IMR-90 (cell line): ENCODE measurements at regions not wholly inside any gene's neighbourhood (a gene's known extent, or its start where the extent isn't known, plus 50 kb on each side); places are given as distances from the start of the nearest gene placed in this dataset.

Experiments used
- ATAC-seq: fragments of 200-7000 bp; cut with Tn5 transposase; 2 replicates; pipeline ENCODE4 v1.9.1; 2020; ENCODE audit warnings: low read depth, mild to moderate bottlenecking, moderate library complexity
- BruUV-seq: library from RNA; stranded (reverse); fragments of 400-500 nt; replicated peaks from 2 replicates; lab custom pipeline; 2021; lab: Mats Ljungman, UMichigan
- CTCF ChIA-PET: fragments of 300-600 bp; formaldehyde crosslinking; extraction: SDS; loops from one replicate; lab custom pipeline; 2021; ENCODE audit warnings: antibody characterized with exemption; lab: Yijun Ruan, JAX
- POLR2A ChIA-PET: fragments of 300-600 bp; sonication (Branson Sonifier 250); formaldehyde crosslinking; loops from one replicate; lab custom pipeline; 2022; ENCODE audit warnings: antibody characterized with exemption; ENCODE audit not compliant: unreplicated experiment; lab: Charles Lee
- DNase-seq: peaks from one replicate; pipeline ENCODE4 v3.0.0; 2013
- H2AFZ ChIP-seq: replicated peaks from 2 replicates; pipeline ENCODE3; 2013; ENCODE audit warnings: low read length, mild to moderate bottlenecking; ENCODE audit not compliant: poor library complexity
- H2AK5ac ChIP-seq: 2 replicates; pipeline ENCODE4 v1.6.1; 2013; ENCODE audit warnings: low read depth, low read length, inconsistent platforms
- H2AK9ac ChIP-seq: replicated peaks from 2 replicates; pipeline ENCODE3; 2013; ENCODE audit warnings: mild to moderate bottlenecking, low read depth, low read length, moderate library complexity; ENCODE audit not compliant: poor library complexity
- H2BK120ac ChIP-seq: 2 replicates; pipeline ENCODE4 v1.6.1; 2013; ENCODE audit warnings: low read depth, low read length, inconsistent platforms
- H2BK15ac ChIP-seq: 3 replicates; pipeline ENCODE4 v1.6.1; 2013; ENCODE audit warnings: low read depth, low read length, inconsistent platforms
- H2BK20ac ChIP-seq: 2 replicates; pipeline ENCODE4 v1.6.1; 2013; ENCODE audit warnings: low read depth, mild to moderate bottlenecking, inconsistent platforms, low read length, moderate library complexity
- H2BK5ac ChIP-seq: 2 replicates; pipeline ENCODE4 v1.6.1; 2013; ENCODE audit warnings: mild to moderate bottlenecking, low read depth, low read length, inconsistent platforms; ENCODE audit not compliant: poor library complexity, severe bottlenecking
- H3K14ac ChIP-seq: replicated peaks from 2 replicates; pipeline ENCODE4 v1.6.1; 2013; ENCODE audit warnings: low read depth, low read length, inconsistent platforms
- H3K18ac ChIP-seq: 2 replicates; pipeline ENCODE4 v1.6.1; 2013; ENCODE audit warnings: low read depth, low read length, control low read depth
- H3K23ac ChIP-seq: 2 replicates; pipeline ENCODE4 v1.6.1; 2013; ENCODE audit warnings: low read depth, low read length, inconsistent platforms
- H3K27ac ChIP-seq: 2 replicates; pipeline ENCODE4 v1.5.1; 2013; ENCODE audit warnings: mild to moderate bottlenecking, control low read depth, low read length; ENCODE audit not compliant: insufficient read depth
- H3K27me3 ChIP-seq: 2 replicates; pipeline ENCODE4 v1.6.1; 2013; ENCODE audit warnings: low read length; ENCODE audit not compliant: control insufficient read depth, insufficient read depth
- H3K36me3 ChIP-seq: 2 replicates; pipeline ENCODE4 v1.6.1; 2013; ENCODE audit warnings: low read length, mixed read lengths; ENCODE audit not compliant: control insufficient read depth, insufficient read depth
- H3K4ac ChIP-seq: 2 replicates; pipeline ENCODE4 v1.6.1; 2013; ENCODE audit warnings: low read depth, low read length, inconsistent platforms
- H3K4me1 ChIP-seq: 2 replicates; pipeline ENCODE4 v1.6.1; 2013; ENCODE audit warnings: low read length, mixed read lengths; ENCODE audit not compliant: control insufficient read depth, insufficient read depth
- H3K4me2 ChIP-seq: 2 replicates; pipeline ENCODE4 v1.6.1; 2013; ENCODE audit warnings: low read depth, mild to moderate bottlenecking, control low read depth, low read length, moderate library complexity
- H3K4me3 ChIP-seq: 2 replicates; pipeline ENCODE4 v1.5.1; 2013; ENCODE audit warnings: low read depth, mild to moderate bottlenecking, control low read depth, low read length, moderate library complexity; ENCODE audit not compliant: insufficient read depth
- H3K56ac ChIP-seq: 2 replicates; pipeline ENCODE4 v1.6.1; 2013; ENCODE audit warnings: low read length, inconsistent platforms; ENCODE audit not compliant: insufficient read depth; ENCODE audit errors: extremely low read depth
- H3K79me1 ChIP-seq, 2 experiments: 2 replicates each; pipeline ENCODE4 v1.6.1; 2013; ENCODE audit warnings: low read length in 2 of 2, inconsistent platforms in 1 of 2, low read depth in 1 of 2
- H3K9ac ChIP-seq: 2 replicates; pipeline ENCODE4 v1.6.1; 2013; ENCODE audit warnings: low read depth, low read length, control low read depth
- H3K9me1 ChIP-seq: 2 replicates; pipeline ENCODE4 v1.6.1; 2013; ENCODE audit warnings: low read length, inconsistent platforms; ENCODE audit not compliant: insufficient read depth
- H3K9me3 ChIP-seq: 2 replicates; pipeline ENCODE4 v1.6.1; 2013; ENCODE audit warnings: low read length; ENCODE audit not compliant: control insufficient read depth, insufficient read depth
- H4K20me1 ChIP-seq: 2 replicates; pipeline ENCODE4 v1.6.1; 2013; ENCODE audit warnings: low read length, inconsistent platforms; ENCODE audit not compliant: insufficient read depth
- H4K5ac ChIP-seq: 2 replicates; pipeline ENCODE4 v1.6.1; 2013; ENCODE audit warnings: mild to moderate bottlenecking, low read depth, low read length, control low read depth
- H4K8ac ChIP-seq, 2 experiments: 2 replicates each; pipeline ENCODE4 v1.6.1; 2013; ENCODE audit warnings: low read depth in 2 of 2, low read length in 2 of 2, control low read depth in 1 of 2, inconsistent platforms in 1 of 2
- H4K91ac ChIP-seq: 2 replicates; pipeline ENCODE4 v1.6.1; 2013; ENCODE audit warnings: low read depth, low read length, inconsistent platforms; ENCODE audit not compliant: insufficient read depth
- BHLHE40 ChIP-seq: fragments of 150-350 bp; IDR thresholded peaks from 2 replicates; pipeline ENCODE4 v1.6.1; 2016; ENCODE audit warnings: mild to moderate bottlenecking, low read depth, low read length
- CEBPB ChIP-seq: IDR thresholded peaks from 2 replicates; pipeline ENCODE4 v1.6.1; 2012; ENCODE audit warnings: low read depth, low read length, improper control_type of control experiment
- CHD1 ChIP-seq: IDR thresholded peaks from 2 replicates; pipeline ENCODE4 v1.6.1; 2012; ENCODE audit warnings: low read depth, low read length, improper control_type of control experiment
- FOS ChIP-seq: fragments of 150-350 bp; IDR thresholded peaks from 2 replicates; pipeline ENCODE4 v1.6.1; 2016; ENCODE audit warnings: low read depth, low read length
- MAFK ChIP-seq: IDR thresholded peaks from 2 replicates; pipeline ENCODE4 v1.6.1; 2012; ENCODE audit warnings: low read depth, low read length, improper control_type of control experiment
- MAZ ChIP-seq: IDR thresholded peaks from 2 replicates; pipeline ENCODE4 v1.6.1; 2012; ENCODE audit warnings: low read depth, mild to moderate bottlenecking, low read length, improper control_type of control experiment, moderate library complexity, borderline replicate concordance
- MXI1 ChIP-seq: IDR thresholded peaks from 2 replicates; pipeline ENCODE4 v1.6.1; 2012; ENCODE audit warnings: low read depth, mild to moderate bottlenecking, low read length, moderate library complexity, borderline replicate concordance
- NFE2L2 ChIP-seq: fragments of 150-350 bp; IDR thresholded peaks from 2 replicates; pipeline ENCODE4 v1.6.1; 2016; ENCODE audit warnings: low read depth, mild to moderate bottlenecking, low read length
- POLR2A ChIP-seq: IDR thresholded peaks from 2 replicates; pipeline ENCODE4 v1.6.1; 2012; ENCODE audit warnings: mild to moderate bottlenecking, low read depth, low read length
- RAD21 ChIP-seq: IDR thresholded peaks from 2 replicates; pipeline ENCODE4 v1.6.1; 2012; ENCODE audit warnings: low read length, improper control_type of control experiment
- RCOR1 ChIP-seq: IDR thresholded peaks from 2 replicates; pipeline ENCODE4 v1.6.1; 2012; ENCODE audit warnings: mild to moderate bottlenecking, low read length, improper control_type of control experiment; ENCODE audit not compliant: insufficient replicate concordance
- RFX5 ChIP-seq: IDR thresholded peaks from 2 replicates; pipeline ENCODE4 v1.8.0; 2012; ENCODE audit warnings: low read depth, mild to moderate bottlenecking, low read length, moderate library complexity
- SMC3 ChIP-seq: fragments of 150-350 bp; IDR thresholded peaks from 2 replicates; pipeline ENCODE4 v1.6.1; 2016; ENCODE audit warnings: low read depth, mild to moderate bottlenecking, antibody characterized with exemption, low read length, moderate library complexity
- WGBS, 2 experiments: methylation state at CpG; one replicate each; pipeline versions ENCODE4 v1.1.5 to v1.1.7; 2013; ENCODE audit warnings: missing lambda C conversion rate in 2 of 2; ENCODE audit not compliant: insufficient read length in 1 of 2; ENCODE audit errors: extremely low coverage in 2 of 2; 5-methylcytosine and 5-hydroxymethylcytosine counted together
- dilution Hi-C: fragments of 300-500 bp; cut with HindIII; formaldehyde crosslinking; loops from one replicate; pipeline ENCODE4 v1.14.3; 2018; ENCODE audit warnings: low sequenced_read_pairs; ENCODE audit not compliant: unreplicated experiment
- in situ Hi-C: fragments of 300-500 bp; cut with MboI; formaldehyde crosslinking; loops from 3 replicates; pipeline ENCODE4 v1.14.3; 2019; ENCODE audit warnings: low sequenced_read_pairs, inconsistent platforms, mixed read lengths
- intact Hi-C: fragments of 100-400 bp; cut with micrococcal nuclease; formaldehyde crosslinking; loops from 2 replicates; pipeline ENCODE4 v1.10.0; 2022
- TF ChIP-seq, protein P1 (sequence below): fragments of 150-350 bp; IDR thresholded peaks from 2 replicates; pipeline ENCODE4 v1.6.1; 2017; ENCODE audit warnings: mild to moderate bottlenecking, antibody characterized with exemption, low read length, low read depth
- TF ChIP-seq, protein P2 (sequence below): fragments of 150-350 bp; IDR thresholded peaks from 2 replicates; pipeline ENCODE4 v1.6.1; 2016; ENCODE audit warnings: low read depth, mild to moderate bottlenecking, low read length, moderate library complexity, borderline replicate concordance
- TF ChIP-seq, protein P3 (sequence below): conservative IDR thresholded peaks from 2 replicates; pipeline ENCODE4 v1.5.1; 2012; ENCODE audit warnings: mild to moderate bottlenecking, low read depth, low read length, improper control_type of control experiment

DNA sequence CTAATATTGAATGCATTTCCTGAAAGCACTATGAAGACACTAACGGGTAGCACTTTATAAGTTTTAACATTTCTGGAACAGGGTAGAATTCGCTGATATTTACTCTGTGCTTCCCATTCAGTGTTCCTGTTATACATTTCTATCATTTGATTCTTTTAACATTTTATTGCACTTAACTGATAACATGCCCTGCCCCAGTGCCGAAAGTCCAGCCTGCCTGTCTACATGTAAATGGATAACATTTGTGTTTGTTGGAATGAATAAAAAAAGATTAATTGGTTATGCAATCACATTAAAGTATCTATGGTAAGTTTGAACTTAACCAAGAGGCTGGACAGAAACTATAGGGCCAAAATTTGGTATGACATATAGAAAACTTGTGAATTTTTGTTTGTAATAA lies 790.5 kb upstream of the TPTE start:
- no peak overlapping the region for H2BK15ac ChIP-seq
- ATAC-seq (no peak), DNase-seq (no peak)
- ChIA-PET POLR2A (no interaction called here), CTCF (no interaction called here)
- no peak overlapping the region for H2AK9ac ChIP-seq
- no peak overlapping the region for H4K5ac ChIP-seq
- WGBS, 2 experiments: 90% methylated on average over 2 of the region's 3 CpGs; no CpG with 5 or more reads in 1 of the 2 experiments
- no peak overlapping the region for H2AK5ac ChIP-seq
- H3K9ac ChIP-seq: no peak overlapping the region
- in situ Hi-C loops (no loop called here), intact Hi-C loops (no loop called here), dilution Hi-C loops (no loop called here)
- H2BK120ac ChIP-seq: no peak overlapping the region
- no peak overlapping the region for H3K18ac ChIP-seq
- H3K23ac ChIP-seq: no peak overlapping the region
- no peak overlapping the region for H3K27ac ChIP-seq
- no peak overlapping the region for H2AFZ ChIP-seq
- no peaks in the 10 kb centered on the region for H3K4me1 ChIP-seq
- H3K79me1 ChIP-seq: no peaks in the 10 kb centered on the region
- no peak overlapping the region for H2BK20ac ChIP-seq
- TF ChIP-seq RAD21 (no peak), CHD1 (no peak), CEBPB (no peak), NFE2L2 (no peak), POLR2A (no peak), MXI1 (no peak), MAZ (no peak), RCOR1 (no peak), MAFK (no peak), SMC3 (no peak), RFX5 (no peak), FOS (no peak), BHLHE40 (no peak)
- TF ChIP-seq, protein P1, sequence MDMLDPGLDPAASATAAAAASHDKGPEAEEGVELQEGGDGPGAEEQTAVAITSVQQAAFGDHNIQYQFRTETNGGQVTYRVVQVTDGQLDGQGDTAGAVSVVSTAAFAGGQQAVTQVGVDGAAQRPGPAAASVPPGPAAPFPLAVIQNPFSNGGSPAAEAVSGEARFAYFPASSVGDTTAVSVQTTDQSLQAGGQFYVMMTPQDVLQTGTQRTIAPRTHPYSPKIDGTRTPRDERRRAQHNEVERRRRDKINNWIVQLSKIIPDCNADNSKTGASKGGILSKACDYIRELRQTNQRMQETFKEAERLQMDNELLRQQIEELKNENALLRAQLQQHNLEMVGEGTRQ: no peak
- TF ChIP-seq, protein P2, sequence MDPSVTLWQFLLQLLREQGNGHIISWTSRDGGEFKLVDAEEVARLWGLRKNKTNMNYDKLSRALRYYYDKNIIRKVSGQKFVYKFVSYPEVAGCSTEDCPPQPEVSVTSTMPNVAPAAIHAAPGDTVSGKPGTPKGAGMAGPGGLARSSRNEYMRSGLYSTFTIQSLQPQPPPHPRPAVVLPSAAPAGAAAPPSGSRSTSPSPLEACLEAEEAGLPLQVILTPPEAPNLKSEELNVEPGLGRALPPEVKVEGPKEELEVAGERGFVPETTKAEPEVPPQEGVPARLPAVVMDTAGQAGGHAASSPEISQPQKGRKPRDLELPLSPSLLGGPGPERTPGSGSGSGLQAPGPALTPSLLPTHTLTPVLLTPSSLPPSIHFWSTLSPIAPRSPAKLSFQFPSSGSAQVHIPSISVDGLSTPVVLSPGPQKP: no peak
- TF ChIP-seq, protein P3, sequence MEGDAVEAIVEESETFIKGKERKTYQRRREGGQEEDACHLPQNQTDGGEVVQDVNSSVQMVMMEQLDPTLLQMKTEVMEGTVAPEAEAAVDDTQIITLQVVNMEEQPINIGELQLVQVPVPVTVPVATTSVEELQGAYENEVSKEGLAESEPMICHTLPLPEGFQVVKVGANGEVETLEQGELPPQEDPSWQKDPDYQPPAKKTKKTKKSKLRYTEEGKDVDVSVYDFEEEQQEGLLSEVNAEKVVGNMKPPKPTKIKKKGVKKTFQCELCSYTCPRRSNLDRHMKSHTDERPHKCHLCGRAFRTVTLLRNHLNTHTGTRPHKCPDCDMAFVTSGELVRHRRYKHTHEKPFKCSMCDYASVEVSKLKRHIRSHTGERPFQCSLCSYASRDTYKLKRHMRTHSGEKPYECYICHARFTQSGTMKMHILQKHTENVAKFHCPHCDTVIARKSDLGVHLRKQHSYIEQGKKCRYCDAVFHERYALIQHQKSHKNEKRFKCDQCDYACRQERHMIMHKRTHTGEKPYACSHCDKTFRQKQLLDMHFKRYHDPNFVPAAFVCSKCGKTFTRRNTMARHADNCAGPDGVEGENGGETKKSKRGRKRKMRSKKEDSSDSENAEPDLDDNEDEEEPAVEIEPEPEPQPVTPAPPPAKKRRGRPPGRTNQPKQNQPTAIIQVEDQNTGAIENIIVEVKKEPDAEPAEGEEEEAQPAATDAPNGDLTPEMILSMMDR: no peak
- H4K91ac ChIP-seq: no peak overlapping the region
- H3K14ac ChIP-seq: no peak overlapping the region
- H4K20me1 ChIP-seq: no peaks in the 10 kb centered on the region
- no TSS peak for BruUV-seq
- H3K9me3 ChIP-seq: peaks cover 14% of the 10 kb centered on the region
- no peak overlapping the region for H3K4me3 ChIP-seq
- no peak overlapping the region for H3K56ac ChIP-seq
- H4K8ac ChIP-seq: no peak overlapping the region
- no peaks in the 10 kb centered on the region for H3K9me1 ChIP-seq
- H3K4ac ChIP-seq: no peak overlapping the region
- no peak overlapping the region for H3K4me2 ChIP-seq
- no peaks in the 10 kb centered on the region for H3K27me3 ChIP-seq
- no peaks in the 10 kb centered on the region for H3K36me3 ChIP-seq
- H2BK5ac ChIP-seq: no peak overlapping the region
